Gastrocnemius medialis (tissue), 4 donors: ENCODE measurements at regions not wholly inside any gene's neighbourhood (a gene's known extent, or its start where the extent isn't known, plus 50 kb on each side); places are given as distances from the start of the nearest gene placed in this dataset.

Source experiments
- POLR2A ChIP-seq, 2 donors: fragments of 450-650 bp; IDR thresholded peaks; one replicate each; pipeline ENCODE4 v1.6.1; 2017; ENCODE audit warnings: antibody characterized with exemption in 2 of 2, mild to moderate bottlenecking in 2 of 2, moderate library complexity in 2 of 2
- TF ChIP-seq, protein P1 (sequence below), 5 experiments: fragments of 450-650 bp in 3 of 5; fragments of 200-600 bp in 2 of 5; sonication (generic) in 2 of 5; IDR thresholded peaks in 4 of 5; conservative IDR thresholded peaks in 1 of 5; 1 replicate in 4 of 5; 2 replicates in 1 of 5; pipeline ENCODE4 v1.5.1; 2016 to 2019; ENCODE audit warnings: antibody characterized with exemption in 5 of 5, mild to moderate bottlenecking in 3 of 5, moderate library complexity in 3 of 5

DNA sequence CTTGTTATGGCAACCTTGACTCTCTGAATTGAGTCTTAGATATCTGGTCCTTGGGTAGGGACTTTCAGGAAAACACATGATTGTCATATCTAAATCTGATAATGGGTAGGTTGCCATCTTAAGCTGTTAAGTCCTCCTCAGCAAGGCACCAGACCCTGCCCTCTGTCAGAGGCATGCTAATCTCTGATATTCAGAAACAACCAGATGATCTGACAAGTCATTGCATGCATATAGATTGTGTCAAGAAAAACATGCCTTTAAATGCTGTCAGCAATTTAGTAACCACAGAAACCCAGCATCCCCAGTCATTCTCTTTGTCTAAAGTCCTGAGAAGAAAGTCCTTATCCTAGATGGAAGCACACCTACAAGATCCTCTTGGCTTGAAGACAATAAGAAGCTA lies 149.1 kb downstream of the EDN1 start:
- TF ChIP-seq, protein P1, sequence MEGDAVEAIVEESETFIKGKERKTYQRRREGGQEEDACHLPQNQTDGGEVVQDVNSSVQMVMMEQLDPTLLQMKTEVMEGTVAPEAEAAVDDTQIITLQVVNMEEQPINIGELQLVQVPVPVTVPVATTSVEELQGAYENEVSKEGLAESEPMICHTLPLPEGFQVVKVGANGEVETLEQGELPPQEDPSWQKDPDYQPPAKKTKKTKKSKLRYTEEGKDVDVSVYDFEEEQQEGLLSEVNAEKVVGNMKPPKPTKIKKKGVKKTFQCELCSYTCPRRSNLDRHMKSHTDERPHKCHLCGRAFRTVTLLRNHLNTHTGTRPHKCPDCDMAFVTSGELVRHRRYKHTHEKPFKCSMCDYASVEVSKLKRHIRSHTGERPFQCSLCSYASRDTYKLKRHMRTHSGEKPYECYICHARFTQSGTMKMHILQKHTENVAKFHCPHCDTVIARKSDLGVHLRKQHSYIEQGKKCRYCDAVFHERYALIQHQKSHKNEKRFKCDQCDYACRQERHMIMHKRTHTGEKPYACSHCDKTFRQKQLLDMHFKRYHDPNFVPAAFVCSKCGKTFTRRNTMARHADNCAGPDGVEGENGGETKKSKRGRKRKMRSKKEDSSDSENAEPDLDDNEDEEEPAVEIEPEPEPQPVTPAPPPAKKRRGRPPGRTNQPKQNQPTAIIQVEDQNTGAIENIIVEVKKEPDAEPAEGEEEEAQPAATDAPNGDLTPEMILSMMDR (IDR thresholded peaks at IDR 0.05 in 4 of 5, conservative IDR thresholded peaks at IDR 0.05 in 1 of 5) = no peak
- TF ChIP-seq POLR2A (IDR thresholded peaks at IDR 0.05) = no peak
